Anterior cingulate cortex (tissue), 58 donors: ENCODE measurements at regions not wholly inside any gene's neighbourhood (a gene's known extent, or its start where the extent isn't known, plus 50 kb on each side); places are given as distances from the start of the nearest gene placed in this dataset.
"Not testable (repeated sequence)": the region's sequence is repeated elsewhere in the genome, so short reads cannot be mapped to it uniquely, and the experiment has no call there.

Source experiments
- DNase-seq, 58 donors: peaks; one replicate each; lab custom pipeline; 2025; lab: John Stamatoyannopoulos, UW

- no peak for DNase-seq
Observed at GRCh38 chr7:46315891-46316290, 394.8 kb upstream of the IGFBP3 start.

GRCh38 chr7:46301677-46302076 lies 380.6 kb upstream of the IGFBP3 start:
- no peak for DNase-seq

DNA sequence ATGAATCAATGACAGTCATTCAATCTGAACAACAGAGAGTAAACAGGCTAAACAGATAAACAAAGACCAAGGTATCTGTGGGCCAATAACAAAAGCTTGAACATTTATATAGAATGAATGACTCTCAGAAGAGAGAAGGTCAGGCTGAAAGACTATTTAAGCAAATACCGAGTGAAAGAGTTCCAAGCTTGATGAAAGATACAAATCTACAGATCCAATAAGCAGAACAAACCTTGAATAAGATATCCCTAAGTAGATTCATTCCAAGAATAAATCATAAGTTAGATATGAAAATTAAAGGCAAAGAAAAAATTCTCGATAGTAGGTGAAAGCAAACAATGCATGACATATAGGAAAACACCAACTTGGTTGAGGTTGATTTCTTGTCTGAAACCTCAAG lies 376.4 kb upstream of the IGFBP3 start:
- no peak for DNase-seq

- DNase-seq: no peak
Observed at GRCh38 chr7:46296526-46296925, 375.5 kb upstream of the IGFBP3 start.

DNA sequence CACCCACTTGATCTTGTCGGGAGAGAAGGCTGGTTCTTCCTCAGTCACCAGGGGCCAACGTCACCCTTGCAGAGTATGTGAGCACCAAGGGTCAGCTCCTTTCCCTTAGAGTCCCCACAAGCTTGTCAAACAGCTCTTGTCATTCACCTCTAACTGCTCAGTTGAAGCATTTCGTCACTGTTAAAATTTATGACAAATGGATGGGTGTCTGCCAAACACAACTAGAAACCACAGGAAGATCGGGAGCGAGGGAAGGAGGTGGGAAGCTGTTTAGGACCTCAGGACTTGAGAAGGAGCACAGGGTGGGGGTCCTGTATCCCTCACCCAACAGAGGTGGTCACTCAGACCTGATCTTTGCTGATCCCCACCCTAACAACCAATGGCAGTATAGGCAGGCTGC lies 373.3 kb upstream of the IGFBP3 start:
- DNase-seq: no peak

- no peak for DNase-seq
Observed at GRCh38 chr7:46292741-46293140, 371.7 kb upstream of the IGFBP3 start.

- no peak for DNase-seq
Observed at GRCh38 chr7:46291601-46292150, 370.6 kb upstream of the IGFBP3 start.

DNA sequence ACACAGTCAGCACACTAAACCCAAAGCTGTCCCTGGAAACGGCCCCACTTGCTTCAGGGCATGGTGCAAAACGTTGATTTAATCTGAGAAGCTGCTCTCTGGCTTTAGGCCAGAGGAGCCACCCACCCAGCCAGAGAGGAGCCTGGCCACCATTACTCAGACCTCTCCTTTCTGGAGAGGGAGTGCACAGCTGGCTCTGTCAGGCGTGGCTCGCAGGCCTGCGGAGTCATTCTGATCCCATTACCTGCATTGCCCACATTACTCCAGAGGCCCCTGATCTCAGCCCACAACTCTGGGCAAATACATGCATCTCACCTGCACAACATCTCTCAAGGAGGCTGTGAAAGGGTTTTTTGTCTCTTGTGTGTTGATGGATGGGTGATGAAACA lies 370.0 kb upstream of the IGFBP3 start:
- DNase-seq: no peak

- no peak for DNase-seq
Observed at GRCh38 chr7:46290374-46291049, 369.4 kb upstream of the IGFBP3 start.

DNA sequence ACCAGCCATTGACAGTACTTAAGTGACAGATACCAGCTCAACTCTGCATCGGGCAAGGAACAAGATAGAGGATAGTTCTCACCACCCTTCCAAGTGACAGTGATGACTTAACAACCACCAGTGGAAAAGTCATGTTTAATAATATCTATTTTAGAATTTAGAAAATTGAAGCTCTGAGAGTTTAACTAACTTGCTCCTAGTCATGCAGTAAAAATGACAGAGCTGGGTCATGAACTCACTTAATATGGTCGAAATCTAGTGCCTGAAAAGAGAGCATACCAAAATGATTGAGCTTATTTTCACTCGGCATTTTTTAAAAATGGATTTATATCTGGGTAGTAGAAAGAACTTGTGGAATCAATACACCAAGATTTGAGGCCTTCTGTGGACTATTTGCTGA lies 367.8 kb upstream of the IGFBP3 start:
- DNase-seq: no peak

DNA sequence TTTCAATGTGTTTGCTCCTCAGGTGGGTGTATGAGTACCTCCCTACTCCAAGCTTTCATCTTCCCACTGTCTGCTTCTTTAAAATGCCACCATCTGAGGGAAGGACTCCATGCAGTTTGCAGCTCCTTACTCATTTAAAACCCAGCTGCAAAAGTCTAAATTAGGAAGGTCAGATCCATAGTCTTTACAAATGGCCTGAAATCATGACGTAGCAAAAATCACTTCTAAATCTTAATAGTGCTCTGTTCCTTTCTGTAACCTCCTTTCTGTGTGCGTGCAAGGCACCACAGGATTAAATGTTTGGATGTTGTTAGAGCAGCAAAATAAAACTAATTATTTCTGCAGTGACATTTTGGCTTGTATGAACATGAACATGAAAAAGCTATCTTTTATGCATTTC lies 366.9 kb upstream of the IGFBP3 start:
- DNase-seq: no peak

DNA sequence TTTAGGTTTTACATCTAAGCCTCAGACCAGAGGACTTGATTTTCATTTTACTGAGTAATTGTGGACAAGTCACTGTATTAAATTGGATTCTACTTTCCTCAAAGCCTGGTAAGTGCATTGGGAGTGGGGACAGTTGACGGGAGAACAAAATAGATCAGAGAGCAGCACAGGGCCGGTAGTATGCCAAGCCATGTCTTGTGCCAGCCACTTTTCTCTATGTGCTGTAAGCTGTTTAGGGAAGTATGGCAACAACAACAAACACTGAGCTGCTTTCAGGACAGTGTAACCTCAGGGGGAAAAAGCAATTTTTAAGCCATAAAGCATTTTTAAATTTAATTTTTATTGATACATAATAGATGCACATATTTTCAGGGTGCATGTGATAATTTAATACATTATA lies 365.9 kb upstream of the IGFBP3 start:
- no peak for DNase-seq

DNA sequence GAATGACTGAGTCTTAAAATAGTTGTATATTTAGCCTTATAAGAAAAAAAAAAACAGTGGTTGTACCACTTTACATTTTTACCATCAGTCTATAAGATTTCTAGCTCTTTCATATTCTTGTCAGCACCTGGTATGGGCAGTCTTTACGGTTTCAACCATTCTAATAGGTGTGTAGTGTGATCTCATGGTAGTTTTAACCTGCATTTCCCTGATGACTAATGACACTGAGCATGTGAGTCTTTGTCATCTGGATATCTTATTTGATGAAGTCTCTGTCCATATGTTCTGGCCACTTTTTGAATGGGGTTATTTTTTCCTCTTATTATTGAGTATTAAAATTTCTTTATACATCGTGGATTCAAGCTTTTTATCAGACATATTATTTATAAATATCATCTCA lies 365.3 kb upstream of the IGFBP3 start:
- DNase-seq: no peak

- DNase-seq: no peak
Observed at GRCh38 chr7:46285878-46286277, 364.8 kb upstream of the IGFBP3 start.

DNA sequence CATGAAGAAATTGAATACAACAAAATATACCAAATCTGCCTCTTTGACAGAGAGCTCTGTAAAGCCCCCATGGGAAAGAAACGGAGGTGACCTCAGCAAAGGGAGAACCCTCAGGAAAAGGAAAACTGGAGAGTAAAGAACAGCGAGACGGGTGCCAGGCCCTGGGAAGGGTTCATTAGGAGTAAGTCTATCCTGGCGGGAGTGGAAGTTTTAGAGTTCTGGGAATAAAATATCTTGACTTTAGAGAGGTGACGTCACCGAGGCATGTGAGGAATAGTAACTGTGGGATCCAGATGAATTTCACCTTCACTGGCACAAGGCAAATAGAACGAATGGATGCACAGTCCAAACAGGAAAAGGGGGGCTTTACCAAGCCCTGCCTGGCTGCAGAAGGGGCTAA lies 362.8 kb upstream of the IGFBP3 start:
- DNase-seq: no peak

DNA sequence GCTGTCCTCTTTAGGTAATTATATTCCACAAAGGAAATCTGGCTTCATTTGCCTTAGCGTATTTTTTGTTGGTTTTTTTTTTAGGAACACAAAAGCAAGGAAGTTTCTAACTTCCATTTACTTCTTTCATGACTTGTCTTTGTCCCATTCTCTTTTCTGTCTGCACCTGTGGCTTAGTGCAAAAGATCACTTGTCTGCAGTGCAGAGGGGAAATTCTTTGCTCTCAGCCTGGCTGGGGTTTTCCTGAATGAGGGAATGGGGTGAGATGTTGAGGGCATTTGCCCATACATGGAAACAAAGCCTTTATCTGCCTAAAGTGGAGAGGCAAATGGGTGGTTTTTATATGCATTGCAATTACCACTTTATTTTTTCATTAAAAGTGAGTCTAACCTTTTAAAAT lies 361.1 kb upstream of the IGFBP3 start:
- no peak for DNase-seq

- no peak for DNase-seq
Observed at GRCh38 chr7:46281071-46281470, 360.0 kb upstream of the IGFBP3 start.

DNA sequence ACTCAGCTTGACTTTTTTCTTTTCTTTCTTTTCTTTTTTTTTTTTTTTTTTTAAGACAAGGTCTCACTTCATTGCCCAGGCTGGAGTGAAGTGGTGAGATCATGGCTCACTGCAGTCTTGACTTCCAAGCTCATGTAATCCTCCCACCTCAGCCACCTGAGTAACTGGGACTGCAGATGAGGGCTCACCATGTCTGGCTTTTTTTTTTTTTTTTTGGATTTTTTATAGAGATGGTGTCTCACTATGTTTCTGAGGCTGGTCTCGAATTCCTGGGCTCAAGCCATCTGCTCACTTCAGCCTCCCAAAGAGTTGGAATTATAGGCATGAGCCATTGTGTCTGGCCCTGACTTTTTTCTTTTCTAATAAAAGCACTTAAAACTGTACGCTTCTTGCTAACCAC lies 358.2 kb upstream of the IGFBP3 start:
- DNase-seq: no peak

DNA sequence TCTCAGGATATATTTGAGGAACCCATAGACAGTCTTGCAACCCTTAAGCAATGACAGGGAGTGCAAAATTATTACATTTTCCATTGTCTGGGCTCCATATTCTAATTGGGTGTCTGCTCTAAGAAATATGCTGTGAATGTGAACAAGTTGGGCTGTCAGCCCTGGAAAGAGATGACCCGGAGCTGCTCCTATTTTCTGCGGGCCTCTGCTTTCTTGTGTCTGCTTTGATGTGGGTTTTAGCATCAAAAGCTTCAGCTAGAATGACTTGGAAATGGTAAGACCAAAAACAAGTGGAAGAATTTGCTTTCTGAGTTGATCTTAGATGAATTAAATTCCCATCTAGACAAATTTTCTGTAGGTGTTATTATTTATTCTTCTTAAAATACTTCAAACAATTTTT lies 343.6 kb upstream of the IGFBP3 start:
- DNase-seq: no peak

- not testable (repeated sequence) for DNase-seq
Observed at GRCh38 chr7:46261638-46262037, 340.6 kb upstream of the IGFBP3 start.

GRCh38 chr7:46259947-46260346 lies 338.9 kb upstream of the IGFBP3 start:
- no peak for DNase-seq

DNA sequence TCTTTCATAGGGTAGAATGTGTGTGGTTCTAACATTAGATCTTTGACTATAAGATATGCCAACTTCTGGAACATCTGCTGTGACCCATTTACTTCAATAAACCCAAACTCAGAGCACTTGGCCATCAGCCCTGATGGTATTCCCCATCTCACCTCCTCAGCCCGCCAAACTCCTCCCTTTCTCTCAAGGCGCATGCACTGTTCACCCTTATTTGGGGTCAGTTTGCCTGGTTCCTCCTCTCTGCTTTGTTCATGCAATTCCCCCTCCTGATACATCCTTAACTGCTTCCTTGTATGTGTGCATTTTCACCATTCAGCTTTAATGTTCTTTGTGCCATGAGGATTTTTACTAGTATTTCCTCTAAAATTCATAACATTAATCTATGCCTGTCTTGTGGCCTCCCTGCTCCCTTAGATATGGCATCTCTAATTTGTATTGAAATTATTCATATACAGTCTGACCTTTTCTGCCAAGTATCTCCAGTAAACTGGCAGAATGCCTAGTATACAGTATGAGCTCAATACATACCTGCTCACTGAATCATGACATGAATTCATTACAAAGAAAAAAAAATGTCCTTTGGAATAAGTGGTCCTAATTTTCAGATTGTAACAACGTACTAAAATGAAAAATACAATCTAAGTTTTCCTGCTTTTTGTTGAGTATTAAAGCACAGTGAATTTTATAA lies 336.8 kb upstream of the IGFBP3 start:
- no peak for DNase-seq
